Hematopoietic multipotent progenitor cell treated with erythropoietin and hydrocortisone succinate and interleukin-3 and kit ligand, for 4 days (in vitro differentiated cells): ENCODE measurements at regions not wholly inside any gene's neighbourhood (a gene's known extent, or its start where the extent isn't known, plus 50 kb on each side); places are given as distances from the start of the nearest gene placed in this dataset.

Experiments used
- DNase-seq: peaks from one replicate; pipeline ENCODE4 v3.0.0-alpha.2; 2015

DNA sequence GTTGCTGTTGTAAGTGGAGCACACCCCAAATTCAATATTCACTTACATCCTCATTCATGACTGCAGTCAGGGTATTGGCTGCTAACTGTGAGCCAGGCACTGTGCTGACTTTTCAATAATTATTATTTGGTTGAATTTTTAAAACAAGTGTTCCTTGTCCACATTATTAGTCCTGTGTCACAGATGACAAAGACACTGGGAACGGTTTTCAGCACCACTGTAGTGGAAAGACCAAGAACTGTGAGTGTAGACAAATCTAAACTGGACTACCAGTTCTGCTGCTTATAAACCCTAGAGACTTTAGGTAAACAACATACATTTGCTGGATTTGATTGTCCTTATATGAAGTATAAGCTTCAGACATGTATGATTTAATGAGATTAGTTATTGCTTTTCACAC is 197.7 kb upstream of the ROBO2 start:
- no peak for DNase-seq

DNA sequence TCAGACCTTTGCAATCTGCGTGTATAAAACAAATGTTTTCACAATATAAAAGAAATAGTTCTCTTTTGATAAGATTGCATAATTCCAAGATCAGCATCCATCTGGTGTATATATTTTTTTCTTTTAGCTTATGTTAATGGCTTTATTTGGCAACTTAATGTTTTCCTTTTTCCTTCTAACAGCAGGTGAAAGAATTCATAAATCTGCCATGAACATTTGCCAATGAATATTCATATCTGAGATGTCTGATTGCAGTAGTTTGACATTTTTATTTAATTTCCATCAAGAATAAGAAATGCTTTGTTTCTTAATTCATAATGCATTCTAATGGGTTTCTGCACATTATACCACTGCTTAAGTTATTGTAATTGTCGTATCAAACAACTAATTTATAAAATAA is 184.4 kb upstream of the ROBO2 start:
- no peak for DNase-seq

DNA sequence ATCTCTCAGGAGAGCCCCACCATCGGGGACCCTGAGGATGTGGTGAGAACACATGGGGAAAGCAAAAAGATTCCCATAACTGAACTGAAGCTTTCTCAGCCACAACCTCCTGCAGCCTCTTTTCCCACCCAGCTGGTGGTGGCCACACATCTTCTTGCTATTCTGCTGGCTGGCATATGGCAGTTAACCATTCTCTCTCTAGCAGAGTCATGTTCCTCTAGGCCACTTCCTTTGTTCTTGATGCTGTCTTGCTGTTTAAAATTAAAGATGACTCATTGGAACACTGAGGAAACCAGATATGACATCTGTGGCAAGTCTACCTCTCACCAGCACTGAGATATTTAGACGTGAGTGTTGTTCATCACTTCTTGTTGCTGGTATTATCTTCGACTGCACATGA is 180.3 kb upstream of the ROBO2 start:
- DNase-seq: peak; percentile 0

DNA sequence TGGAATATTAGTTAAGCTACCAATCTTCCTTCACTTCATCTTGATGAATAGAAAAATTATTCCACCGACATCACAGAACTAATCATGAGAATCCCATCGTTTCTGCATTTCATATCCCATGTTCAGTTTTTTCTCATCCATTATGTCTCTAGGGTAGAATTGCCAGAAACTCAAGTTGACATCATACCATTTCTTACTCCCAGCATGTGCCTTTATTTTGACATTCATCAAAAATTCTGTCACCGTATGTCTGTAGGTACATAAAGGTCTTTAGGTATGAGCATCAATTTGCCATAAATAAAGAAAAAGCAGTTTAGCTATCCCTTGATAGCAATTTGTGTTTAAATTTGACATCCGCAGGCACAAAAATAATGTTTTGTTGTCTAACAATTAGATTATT is 175.5 kb upstream of the ROBO2 start:
- DNase-seq: no peak

DNA sequence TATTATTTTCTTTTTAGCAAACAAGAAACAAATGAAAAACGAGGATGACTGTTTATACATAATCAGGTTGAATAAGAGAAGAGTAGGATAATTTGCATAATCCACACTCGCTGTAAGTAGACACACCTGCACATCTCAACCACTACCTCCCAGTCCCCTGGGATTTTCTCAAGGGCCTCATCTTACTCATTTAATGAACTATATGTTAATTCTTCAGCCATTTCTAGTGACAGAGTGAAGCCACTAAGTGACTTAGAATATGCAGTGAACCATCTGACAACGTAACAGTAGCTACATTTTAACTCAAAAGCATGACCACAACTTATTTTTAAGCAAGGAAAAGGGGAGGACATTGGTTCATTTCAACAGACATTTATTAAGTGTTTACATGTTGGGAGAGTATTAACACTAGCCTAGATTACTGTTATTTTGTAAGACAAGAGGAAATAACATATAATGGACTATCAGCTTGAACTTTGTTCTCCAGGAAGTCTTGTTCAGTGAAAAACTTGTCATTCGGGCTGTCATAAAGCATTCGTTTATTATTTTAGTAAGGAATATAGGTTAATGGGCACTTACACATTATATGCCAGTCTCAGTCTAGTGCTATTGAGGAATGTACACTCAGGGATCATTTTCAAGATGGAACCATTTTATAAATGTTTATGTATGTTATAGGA is 173.0 kb upstream of the ROBO2 start:
- no peak for DNase-seq

DNA sequence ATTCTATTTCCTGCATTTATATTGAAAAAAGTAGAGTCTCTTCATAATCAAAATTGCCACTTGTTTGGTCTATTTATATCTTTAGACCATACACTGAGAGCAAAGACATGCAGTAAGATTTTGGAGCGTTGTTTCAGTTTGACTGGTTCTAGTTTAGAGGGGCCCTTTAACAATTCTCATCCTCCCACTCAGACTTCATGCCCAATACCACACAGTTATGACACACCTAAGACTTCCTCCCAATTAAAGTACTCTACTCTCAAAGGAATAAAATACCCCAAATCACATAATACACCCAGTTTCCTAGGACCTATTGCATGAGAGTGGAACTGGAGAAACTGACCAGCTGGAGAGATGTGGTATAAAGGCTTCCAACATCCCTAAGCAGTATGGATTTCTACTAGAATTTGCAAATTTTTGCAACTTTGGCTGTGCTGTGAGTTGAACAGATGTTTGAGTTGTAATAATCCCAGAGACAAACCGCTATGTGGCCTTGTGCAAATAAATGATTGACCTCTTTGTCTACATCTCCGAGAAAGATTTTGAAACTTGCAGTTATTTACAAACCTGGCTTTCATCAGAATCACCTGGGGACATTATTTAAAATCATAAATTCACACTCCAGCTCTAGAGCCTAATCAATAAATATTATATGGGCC is 170.0 kb upstream of the ROBO2 start:
- DNase-seq: no peak

DNA sequence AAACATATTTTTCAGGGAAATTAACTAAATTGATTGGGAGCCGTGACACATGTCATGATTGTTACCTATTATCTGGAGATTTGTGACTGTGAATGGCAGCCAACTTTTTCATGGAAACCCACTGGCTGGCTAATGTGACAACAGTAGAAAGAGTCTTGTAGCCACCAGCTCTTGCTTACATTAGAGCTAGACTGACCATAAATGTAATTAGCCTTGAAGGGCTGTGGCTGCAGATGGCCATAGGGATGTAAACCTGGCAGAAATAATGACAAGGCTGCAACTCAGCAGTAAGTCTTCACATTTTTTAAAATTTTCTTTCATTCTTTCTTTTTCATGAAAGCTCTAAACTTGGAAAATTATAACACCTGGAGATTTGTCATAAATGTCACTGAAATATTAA is 168.2 kb upstream of the ROBO2 start:
- no peak for DNase-seq

DNA sequence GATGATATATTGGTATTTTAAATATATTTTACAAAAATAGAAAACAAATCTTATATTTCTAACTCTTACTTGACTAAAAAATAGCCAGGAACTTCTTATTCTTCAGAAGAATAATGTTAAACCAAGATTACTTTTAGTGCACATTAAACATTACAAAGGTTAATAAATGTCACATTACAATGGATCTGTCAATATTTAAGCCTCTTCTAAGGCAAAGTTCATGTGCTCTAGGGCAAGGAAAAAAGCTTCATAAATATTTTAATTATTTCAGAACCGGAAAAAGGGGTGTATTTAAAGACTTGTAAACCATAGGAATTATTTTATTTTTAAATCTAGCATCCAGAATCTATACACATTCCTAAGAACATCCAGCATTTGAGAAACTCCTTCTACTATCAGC is 166.9 kb upstream of the ROBO2 start:
- DNase-seq: no peak

DNA sequence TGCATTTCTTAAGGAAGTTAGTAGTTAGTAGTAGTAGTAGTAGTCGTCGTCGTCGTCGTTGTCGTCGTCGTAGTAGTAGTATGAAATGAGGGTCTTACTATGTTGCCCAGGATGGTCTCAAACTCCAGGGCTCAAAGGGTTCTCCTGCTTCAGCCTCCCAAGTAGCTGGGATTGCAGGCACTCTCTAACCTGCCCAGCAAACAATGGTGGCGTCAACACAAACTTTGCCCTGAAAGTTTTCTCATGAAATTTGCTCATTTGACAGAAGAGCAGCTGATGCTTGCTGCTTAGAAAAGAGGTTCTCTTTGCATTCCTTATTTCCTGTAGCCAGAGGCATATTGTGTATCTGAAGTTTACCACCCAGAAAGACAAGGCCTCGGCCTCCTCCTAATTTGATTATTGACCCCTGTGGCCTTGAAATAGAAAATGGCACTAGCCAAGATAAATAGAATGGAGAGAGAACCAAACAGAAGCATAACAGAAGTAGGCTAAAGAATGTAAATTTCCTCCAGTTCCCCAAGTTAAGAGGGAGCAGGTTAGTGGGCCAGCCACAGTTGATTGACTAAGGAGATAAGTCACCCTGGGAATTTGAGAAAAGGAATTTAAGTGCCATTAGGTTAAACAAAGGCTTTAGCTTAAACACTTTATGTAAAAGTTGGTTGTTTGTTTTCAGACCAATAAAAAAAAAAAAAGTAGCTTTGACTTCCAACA is 166.2 kb upstream of the ROBO2 start:
- DNase-seq: no peak

DNA sequence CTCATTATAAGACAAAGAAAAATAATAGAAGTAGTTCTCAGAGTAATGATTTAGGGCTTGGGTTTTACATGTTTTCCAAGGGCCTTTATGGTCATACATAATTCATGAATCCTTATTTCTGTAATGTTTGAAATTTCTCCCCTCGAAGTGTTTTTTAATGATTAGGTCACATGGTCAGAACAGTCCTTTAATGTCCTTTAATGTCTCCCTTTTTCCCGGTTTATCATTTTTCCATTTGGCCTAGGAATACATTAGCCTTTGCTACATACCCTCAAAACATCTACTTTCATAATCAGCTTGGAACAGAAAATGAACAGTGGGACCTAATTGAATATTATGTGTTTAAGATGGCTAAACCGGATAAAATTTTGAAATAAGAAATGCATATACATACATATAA is 159.9 kb upstream of the ROBO2 start:
- no peak for DNase-seq

DNA sequence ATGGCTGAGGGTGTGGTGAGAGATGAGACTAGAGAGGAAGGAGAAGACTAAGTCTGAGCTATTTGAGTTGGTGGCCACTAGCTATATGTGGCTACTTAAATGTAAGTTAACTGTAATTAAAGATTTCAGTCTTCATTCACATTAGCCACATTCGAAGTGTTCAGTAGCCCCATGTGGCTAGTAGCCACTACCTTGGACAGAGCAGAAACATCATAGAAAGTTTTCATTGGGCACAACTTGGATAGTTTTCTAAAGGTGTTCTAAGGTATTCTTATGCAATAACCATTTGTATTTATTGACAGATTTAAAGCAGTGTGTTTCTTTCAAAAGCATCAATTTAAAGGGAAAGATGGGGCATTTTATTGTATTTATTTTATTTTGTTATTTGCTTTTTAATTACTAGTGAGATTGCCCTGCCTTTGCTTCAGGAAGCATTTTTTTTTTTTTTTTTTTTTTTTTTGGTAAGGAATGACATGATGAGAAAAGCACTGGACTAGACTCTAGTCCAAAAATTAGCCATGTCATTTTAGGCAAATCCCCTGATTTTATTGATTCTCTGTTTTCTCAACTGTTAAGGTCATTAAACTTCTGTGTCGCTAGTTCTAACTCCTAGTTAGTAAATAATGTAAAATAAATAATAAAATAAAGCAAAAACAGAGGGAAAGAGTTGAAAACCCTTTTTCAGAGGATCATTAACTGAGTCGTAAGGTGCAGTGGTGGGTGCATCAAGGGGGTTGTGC is 153.0 kb upstream of the ROBO2 start:
- no peak for DNase-seq

DNA sequence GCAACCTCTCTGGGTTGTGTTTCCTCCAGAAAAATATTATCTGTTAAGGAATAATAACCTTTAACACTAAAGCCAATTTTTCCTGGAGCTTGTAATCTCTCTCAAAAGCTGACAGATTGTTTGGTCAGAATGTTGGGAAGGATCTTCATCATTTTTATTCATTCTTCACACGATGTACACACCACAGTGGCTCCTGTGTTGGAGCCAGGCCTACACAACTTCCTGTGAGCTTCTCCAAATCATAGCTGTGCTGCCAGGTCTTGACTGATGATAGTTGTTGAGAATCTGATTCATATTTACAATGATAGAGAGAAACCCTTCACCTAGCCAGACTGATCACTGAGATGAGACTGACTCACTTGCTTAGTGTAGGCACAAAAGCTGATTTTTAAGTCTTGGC is 151.0 kb upstream of the ROBO2 start:
- no peak for DNase-seq

DNA sequence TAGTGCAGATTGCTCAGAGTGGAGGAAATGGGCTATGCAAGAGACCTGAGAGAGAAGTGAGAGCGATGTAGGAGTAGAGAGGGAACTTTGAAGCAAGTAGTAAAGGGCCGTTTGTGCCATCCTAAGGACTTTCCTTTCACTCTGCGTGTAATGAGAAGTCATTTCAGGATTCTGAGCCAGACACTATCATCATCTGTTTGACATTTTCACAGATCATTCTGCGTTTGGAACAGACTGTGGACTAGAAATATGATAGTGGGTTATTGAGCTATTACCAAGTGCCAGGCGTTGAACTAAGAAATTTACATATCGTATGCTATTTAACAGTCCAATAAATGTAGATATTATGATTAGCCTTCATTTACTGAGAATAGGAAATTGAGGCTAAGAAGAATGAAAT is 150.0 kb upstream of the ROBO2 start:
- no peak for DNase-seq

DNA sequence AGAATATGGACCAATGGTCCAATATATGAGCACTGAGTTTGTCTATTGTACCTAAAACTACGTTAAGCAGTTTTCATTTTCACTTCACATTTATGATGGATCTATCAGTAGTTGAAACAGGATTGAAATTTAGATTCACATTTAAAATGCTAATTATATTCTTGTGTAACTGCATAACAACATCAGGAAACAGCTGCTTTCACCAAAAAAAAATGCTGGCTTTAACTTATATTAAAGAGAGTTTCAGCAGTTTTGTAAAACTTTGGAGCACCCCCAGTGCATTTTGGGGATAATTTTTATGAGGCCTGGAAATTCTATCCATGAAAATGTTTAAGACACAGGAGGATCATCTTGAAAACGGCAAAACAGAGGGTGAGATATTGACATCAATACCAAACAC is 142.8 kb upstream of the ROBO2 start:
- no peak for DNase-seq

DNA sequence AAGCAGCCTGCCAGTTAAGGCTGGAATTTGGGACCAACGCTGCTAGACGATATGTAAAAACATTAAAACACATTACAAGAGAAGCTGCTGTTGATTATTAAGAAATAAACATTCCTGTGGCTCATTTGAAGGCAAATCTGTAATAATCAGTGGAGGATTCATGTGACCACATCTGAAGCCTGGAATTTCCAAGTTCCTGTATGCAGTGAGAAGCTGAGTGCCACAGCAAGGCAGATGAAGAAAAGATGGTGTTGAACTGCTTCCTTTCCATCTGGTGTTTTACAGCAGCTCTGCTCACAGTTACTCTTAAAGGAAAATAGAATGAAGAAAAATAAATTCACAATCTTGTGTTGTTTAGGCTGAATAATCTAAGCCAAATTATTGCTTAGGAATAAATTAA is 139.3 kb upstream of the ROBO2 start:
- no peak for DNase-seq

DNA sequence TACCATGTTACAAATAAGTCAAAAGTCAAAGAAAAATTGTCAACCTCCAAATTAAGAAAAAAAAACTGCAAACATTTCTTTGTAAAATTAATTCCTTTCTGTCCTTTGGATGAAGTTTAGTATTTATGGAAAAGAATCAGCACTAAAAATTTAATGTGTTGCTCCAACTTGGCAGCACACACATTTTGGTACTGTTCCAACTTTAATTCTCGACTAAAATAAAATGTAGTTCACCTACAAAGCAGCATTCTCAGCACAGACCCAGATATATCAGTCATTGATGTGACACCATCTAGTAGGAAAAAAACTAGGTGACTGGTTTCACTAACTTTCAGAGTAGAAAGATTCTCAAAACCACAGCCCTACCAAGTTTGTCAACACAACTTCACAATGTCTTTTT is 131.7 kb upstream of the ROBO2 start:
- DNase-seq: no peak

DNA sequence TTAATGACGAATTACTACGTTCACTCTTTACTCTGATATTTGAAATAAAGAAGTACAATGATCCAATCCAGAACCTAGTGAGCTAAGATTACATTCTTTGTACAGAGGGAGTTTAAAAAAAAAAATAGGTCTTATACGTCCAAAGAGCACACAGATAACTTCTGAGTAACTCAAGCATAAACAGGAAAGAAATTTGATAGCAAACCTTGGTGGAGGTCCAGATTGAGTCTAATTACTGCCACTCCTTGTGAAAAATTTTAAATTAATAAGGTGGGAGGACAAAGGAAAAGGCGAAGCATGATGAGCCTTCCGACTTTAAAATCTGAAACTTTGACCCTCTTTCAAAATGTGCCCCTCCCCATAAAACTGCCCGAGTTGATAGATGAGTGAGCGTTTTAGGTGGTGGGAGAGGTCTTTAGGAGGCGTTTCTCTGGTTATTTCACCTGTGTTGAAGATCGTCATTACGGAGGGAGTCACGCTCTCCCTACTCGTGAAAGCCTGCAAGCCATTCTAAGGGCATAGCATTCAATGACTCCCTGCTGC is 127.0 kb upstream of the ROBO2 start:
- DNase-seq: no peak

DNA sequence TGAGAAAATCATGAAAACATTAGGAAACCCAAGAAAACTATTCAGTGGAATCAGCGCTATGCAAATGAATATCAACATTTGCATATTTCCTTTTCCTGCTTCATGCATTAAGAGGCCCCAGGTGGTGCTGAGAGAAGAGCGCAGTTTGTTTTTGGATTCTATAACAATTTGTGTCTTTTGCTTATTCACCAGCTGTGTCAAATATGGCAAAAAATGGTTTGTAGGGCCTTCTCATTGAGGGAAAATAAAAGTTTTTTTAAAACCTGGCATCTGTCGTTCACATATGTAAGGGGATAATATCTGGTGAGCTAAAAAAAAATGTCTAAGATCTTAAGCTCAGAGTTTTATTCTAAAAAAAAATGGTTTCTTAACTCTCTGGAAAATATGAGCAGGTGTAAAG is 122.5 kb upstream of the ROBO2 start:
- DNase-seq: no peak

DNA sequence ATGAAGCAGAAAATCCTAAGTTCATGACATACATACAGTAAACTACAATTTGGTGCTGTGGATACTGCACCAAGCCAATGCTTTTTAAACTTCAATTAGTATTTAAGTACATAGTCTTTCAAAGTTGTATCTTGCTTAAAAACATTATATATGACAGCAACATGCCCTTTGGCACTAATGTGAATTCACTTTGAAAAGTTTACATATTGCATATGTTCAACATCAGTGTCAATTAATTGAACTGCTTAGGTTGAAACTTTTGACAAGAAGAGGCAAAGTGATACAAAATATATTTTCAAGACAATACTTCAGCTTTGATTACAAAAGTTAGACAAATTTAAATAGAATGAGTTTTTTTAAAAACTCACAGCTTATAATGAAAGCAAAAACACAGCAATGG is 119.4 kb upstream of the ROBO2 start:
- no peak for DNase-seq

DNA sequence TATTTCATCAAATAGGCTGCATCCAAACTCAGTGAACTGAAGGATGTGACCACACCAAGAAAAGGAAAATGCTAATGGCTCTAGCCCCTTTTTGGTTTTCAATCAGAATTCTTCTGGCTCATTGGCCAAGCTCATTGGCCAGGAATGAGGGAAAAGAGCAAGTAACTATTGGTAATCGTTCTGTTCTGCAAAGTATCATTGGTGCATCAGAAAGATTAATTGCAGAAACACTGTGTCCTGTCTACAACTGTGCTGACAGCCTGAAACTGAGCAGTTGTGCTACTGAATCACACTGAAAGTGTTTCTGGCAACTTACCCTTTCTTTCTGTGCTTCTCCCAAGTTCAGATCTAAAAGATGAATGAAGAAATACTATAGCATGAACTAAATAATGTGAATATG is 116.4 kb upstream of the ROBO2 start:
- DNase-seq: no peak

DNA sequence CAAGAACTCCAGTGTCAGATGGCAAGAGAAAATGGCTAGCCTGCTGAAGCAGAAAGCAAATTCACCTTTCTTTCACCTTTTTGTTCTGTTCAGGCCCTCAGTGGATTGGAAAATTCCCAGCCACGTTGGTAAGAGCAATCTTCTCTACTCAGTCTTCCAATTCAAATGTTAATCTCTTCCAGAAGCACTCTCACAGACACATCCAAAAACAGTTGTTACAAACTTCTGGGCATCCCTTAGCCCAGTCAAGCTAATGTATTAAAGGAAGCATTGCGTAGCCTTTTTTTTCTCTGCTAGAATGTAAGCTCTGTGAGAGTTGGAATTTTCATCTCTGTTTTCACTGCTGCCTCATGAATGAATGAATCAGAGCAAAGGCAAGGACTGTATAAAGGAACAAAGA is 109.2 kb upstream of the ROBO2 start:
- DNase-seq: no peak

DNA sequence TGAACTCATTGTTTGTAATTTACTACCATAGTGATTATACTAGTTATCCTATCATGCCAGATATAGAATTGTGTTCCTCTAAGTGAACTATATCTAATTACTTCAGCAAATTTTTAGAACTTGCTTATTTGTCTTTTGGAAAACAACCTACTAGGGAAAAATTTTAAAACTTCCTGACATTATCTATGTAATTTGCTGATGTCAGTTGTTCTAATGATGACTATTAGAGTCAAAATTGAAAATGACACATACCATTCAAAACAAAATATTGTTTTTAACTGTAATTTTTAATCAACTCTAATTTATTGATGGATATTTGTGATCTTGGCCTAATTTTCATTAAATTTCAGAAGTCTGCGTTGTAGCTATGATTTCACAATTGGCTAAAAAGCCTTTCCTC is 106.7 kb upstream of the ROBO2 start:
- no peak for DNase-seq

DNA sequence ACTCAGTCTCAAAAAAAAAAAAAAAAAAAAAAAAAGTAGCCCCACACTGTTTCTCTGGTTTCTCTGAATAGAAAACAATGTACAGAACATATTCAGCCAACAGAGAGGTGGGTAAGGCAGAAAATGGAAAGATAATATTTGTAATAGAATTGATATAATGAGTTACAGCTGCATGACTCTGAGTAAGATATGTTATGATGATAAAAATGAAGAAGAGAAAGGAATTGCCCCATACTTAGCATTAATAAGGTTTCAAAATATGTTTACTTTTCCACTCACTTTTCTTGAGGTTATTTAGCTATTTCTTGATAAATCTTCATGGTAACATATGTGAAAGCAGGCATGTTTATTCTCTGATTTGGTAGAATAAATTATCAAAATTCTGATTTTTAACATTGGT is 100.9 kb upstream of the ROBO2 start:
- DNase-seq: no peak
